Activated CD4-positive, alpha-beta T cell treated with anti-CD3 and anti-CD28 coated beads, Interleukin-2, amount 50 U/mL, for 1 hour (primary cell): ENCODE measurements at regions not wholly inside any gene's neighbourhood (a gene's known extent, or its start where the extent isn't known, plus 50 kb on each side); places are given as distances from the start of the nearest gene placed in this dataset.
"Not testable (repeated sequence)": the region's sequence is repeated elsewhere in the genome, so short reads cannot be mapped to it uniquely, and the experiment has no call there.

Experiments
- DNase-seq: peaks from one replicate; pipeline ENCODE4 v3.0.0-alpha.2; 2020

- no peak for DNase-seq
Observed at GRCh38 chr13:103614761-103615160, 548.5 kb upstream of the SLC10A2 start.

GRCh38 chr13:103607995-103608394 is 541.8 kb upstream of the SLC10A2 start:
- DNase-seq: no peak

- DNase-seq: no peak
Observed at GRCh38 chr13:103605546-103606326, 539.5 kb upstream of the SLC10A2 start.

DNA sequence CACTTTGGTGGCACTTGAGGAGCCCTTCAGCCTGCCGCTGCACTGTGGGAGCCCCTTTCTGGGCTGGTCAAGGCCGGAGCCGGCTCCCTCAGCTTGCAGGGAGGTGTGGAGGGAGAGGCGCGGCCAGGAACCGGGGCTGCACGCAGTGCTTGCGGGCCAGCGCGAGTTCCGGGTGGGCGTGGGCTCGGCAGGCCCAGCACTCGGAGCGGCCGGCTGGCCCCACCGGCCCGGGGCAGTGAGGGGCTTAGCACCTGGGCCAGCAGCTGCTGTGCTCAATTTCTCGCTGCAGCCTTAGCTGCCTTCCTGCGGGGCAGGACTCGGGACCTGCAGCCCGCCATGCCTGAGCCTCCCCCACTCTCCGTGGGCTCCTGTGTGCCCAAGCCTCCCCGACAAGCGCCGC is 533.7 kb upstream of the SLC10A2 start:
- DNase-seq: not testable (repeated sequence)

GRCh38 chr13:103598671-103599070 is 532.5 kb upstream of the SLC10A2 start:
- DNase-seq: no peak

DNA sequence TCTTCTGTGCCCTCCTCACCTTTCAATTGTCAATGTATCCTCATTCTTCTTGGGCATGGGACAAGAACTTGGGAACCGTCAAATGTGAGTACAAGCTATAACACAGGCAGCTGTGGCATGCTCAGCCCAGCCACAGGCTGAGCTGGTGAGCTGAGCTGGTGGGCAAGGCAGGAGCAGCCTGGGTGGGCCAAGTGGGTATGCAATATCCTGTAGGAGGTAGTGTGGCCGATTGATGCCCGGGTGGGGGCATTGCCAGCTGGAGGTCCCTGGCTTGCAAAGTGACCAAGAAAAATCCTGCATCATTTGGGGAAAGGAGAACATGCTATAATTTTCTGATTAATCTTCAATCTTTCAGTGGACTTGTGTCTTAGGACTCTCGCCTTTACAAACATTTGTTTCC is 507.2 kb upstream of the SLC10A2 start:
- no peak for DNase-seq

DNA sequence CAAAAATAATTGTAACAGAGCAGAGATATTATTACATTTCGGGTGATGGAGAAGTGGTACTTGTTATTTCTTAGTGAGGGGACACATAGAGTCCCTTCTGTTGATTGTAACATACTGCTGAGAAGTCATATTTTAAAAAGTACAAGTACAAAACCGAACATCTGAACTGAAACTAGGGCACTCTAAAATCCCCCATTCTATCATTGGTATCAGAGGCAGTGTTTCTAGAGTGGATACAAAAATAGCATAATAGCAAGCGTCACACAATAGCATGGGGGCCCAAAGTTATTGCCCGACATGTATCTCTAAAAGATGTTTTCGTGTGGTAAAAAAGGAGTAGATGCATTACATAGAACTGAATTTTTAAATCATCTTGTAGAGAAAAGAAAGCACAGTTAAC is 502.1 kb upstream of the SLC10A2 start:
- no peak for DNase-seq

DNA sequence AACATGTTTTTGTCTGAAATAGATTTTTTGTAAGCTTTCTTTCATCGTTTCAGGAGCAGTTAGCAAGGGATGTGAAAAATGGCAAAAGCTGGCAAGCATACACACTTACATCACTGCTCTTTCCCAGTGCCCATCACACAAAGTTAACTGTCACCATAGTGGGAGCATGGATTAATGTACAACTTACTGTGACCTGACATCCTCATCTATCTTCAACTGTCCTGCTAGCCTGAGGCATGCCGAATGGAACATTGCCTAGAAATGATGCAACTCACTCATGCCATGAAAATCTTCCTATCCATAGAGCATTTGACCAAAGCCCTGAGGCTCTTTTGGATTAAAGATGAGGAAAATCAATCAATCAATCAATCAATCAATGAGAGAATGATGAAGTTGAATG is 491.7 kb upstream of the SLC10A2 start:
- no peak for DNase-seq

- DNase-seq: no peak
Observed at GRCh38 chr13:103556681-103557080, 490.5 kb upstream of the SLC10A2 start.

DNA sequence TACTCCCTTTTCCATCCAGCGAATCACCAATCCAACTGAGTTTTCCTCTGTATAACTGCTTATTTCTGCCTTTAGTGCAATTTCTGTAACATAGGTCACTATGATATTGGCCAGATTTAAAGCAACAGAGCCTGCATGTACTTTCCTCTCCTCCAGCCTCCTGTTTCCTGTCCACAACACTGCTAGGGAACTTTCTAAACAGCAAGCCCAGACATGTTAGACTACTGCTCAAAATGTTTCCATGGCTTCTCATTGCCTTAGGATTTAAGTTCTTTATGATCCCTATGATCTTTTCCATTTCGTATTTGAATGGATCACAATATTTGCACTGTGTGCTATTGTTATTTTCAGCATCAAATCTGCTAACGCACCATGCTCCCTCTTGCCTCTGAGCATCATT is 481.7 kb upstream of the SLC10A2 start:
- no peak for DNase-seq

GRCh38 chr13:103546271-103546670 is 480.1 kb upstream of the SLC10A2 start:
- no peak for DNase-seq

- no peak for DNase-seq
Observed at GRCh38 chr13:103542648-103543047, 476.4 kb upstream of the SLC10A2 start.

DNA sequence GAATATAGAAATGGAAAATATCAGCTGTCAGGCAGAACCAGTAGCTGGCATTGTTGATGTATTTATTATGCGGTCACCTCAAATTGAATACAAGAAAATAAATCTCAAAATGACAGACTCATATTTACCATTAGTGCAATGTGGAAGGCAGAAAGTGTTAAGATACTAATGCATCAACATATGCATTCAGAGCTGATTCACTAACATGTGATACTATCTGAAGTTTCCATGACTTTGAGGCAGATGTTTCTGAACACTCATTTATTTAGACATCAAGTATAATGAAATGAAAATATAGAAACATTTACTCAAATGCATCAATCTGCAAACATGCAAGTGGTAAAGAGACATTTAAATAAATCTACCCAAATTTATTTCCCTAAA is 474.2 kb upstream of the SLC10A2 start:
- DNase-seq: no peak

DNA sequence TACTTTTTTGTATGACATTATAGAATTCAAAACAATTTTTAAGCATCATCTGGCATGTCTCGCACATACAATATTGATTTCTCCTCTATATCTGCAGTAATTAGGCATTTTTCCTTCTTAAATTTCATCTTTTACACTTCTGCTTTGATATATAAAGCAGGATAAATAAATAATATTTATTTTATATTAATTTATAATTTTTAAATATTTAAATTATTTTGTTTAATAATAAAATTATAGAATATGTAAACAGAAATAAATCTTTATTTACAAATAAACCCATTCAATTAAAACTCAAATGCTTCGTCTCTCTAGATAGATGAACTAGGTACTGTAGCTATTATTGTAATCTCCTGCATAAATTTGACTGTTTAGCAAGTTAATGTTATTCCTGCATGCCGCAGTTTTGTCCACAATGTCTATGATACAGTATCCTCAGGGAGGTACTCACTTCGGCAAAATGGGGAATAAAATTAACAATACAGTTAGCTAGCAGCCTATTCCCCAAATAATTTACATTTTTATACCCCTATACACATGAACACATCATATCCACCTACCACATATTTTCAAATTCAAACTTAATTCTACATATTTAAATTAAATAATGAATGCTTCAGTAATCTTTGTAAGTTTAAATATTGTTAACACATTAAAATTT is 473.6 kb upstream of the SLC10A2 start:
- no peak for DNase-seq

- no peak for DNase-seq
Observed at GRCh38 chr13:103539265-103539664, 473.0 kb upstream of the SLC10A2 start.

- no peak for DNase-seq
Observed at GRCh38 chr13:103537616-103538015, 471.4 kb upstream of the SLC10A2 start.

DNA sequence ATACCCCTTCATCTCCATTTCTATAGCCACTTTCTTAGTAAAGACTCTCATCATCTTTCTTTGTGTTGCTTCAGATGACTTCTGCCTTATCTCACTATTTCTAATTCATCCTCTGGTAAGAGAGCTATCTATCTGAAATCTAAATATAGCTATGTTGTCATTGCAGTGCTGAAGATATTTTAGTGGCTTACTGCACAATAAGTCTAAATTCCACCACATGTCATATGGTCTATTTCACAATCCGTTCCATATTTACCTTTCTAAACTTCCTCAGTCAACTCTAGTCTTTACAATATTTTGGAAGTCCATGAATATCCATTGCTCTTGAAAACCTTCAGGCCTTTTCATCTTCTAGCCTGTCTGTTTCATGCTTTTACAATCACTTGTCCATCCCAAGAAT is 465.1 kb upstream of the SLC10A2 start:
- no peak for DNase-seq

DNA sequence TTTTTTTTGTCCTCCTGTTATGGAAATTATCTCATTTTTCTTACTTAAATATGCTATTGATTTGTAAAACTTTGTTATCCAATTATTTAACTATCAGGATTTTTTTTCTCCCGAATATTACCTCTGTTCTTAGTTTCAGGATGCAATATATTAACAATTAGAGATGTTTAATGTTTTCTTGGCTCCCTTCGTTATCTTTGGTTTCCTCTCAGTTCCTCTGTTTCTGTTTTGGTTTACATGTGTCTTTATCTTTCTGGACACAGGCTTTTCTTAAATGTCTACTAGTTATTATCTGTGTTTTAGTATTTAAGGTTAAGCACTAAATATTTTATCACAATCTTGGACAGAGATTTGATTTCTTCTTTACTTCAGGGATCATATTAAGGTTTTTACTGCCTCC is 462.2 kb upstream of the SLC10A2 start:
- DNase-seq: no peak

DNA sequence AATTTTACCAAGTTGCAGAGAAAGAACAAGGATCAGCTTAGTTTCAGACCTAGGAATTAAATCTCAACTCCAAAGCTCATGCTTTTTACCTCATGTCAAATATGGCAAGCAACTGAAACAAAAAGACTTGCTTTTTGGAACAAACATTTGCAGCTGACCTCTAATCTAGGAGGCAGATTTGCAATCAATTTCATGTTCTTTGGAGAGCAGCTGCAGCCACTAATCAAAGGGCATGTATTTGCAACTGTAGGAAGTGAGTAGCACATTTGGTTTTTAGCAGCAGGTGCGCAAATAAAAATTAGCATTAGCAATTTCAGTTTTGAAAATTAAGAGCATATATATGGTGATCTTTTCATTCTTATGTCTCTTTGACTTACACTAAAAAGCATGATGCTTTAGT is 459.3 kb upstream of the SLC10A2 start:
- DNase-seq: no peak

- no peak for DNase-seq
Observed at GRCh38 chr13:103523858-103524257, 457.6 kb upstream of the SLC10A2 start.

DNA sequence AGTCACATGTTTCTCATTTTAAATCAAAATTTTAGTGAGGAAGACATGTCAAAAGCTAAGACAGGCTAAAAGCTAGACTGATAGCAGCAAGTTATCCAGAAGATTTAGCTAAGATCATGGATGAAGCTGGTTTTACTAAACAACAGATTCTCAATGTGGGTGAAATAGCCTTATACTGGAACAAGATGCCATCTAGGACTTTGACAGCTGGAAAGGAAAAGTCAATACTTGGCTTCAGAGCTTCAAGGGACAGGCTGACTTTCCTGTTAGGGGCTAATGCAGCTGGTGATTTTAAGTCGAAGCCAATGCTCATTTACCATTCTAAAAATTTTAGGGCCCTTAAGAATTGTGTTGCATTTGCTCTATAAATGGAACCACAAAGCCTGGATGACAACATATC is 455.3 kb upstream of the SLC10A2 start:
- DNase-seq: no peak

GRCh38 chr13:103517768-103518102 is 451.5 kb upstream of the SLC10A2 start:
- no peak for DNase-seq

DNA sequence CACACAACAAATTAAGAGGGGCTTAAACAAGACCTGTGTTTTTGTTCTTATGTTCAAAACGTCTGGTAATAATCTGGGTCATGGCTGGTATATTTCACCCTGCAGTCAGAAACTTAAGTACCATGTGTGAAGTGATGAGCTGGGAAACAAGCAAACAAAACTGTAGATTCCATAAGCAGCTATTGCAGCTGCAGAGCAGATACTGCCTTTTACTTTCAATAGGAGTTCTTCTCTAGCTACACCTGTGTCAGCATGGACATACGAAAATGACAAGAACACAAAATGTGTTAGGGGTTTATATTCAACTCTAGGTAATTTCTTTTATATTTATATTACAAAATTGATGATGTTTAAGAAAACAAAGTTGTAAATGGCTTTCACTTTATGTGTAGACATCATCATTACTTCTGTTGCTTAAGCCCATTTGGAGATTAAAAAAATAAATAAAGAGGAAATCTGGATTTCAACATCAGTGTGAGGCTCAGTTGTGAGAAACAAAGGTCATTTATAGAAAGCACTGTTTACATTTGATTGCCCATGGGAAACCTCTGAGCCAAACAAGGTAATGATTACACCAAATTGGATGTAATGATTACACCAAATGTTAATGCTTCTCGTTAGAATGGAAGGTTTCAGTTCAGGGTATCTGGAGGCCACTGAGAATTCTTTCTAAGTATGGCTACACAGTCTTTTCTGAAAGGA is 451.0 kb upstream of the SLC10A2 start:
- DNase-seq: no peak
